ENCODE measurements at regions not wholly inside any gene's neighbourhood (a gene's known extent, or its start where the extent isn't known, plus 50 kb on each side); places are given as distances from the start of the nearest gene placed in this dataset.

DNA sequence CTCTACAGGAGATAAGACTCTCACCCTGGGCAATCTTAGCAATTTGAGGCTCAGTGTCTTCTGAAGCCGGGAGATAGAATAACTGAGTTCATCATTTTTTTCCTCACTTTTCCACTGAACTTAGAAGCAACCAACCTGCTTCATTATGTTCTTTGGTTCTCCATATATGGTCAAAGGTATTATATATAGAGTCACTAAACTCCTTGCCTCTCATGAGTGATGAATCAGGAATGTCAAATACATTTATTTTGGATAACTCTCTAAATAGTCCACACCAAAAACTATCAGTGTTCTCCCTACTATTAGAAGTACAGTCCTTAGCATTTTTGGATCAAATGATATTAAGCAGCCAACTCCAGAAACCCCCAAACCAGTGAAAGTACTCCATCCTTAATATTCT, 421.5 kb upstream of the EPHA5 start:
- TF ChIP-seq, protein P1, sequence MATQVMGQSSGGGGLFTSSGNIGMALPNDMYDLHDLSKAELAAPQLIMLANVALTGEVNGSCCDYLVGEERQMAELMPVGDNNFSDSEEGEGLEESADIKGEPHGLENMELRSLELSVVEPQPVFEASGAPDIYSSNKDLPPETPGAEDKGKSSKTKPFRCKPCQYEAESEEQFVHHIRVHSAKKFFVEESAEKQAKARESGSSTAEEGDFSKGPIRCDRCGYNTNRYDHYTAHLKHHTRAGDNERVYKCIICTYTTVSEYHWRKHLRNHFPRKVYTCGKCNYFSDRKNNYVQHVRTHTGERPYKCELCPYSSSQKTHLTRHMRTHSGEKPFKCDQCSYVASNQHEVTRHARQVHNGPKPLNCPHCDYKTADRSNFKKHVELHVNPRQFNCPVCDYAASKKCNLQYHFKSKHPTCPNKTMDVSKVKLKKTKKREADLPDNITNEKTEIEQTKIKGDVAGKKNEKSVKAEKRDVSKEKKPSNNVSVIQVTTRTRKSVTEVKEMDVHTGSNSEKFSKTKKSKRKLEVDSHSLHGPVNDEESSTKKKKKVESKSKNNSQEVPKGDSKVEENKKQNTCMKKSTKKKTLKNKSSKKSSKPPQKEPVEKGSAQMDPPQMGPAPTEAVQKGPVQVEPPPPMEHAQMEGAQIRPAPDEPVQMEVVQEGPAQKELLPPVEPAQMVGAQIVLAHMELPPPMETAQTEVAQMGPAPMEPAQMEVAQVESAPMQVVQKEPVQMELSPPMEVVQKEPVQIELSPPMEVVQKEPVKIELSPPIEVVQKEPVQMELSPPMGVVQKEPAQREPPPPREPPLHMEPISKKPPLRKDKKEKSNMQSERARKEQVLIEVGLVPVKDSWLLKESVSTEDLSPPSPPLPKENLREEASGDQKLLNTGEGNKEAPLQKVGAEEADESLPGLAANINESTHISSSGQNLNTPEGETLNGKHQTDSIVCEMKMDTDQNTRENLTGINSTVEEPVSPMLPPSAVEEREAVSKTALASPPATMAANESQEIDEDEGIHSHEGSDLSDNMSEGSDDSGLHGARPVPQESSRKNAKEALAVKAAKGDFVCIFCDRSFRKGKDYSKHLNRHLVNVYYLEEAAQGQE (IDR thresholded peaks at IDR 0.05; ENCODE audit: insufficient read depth in 1 of 2, low read depth in 2 of 2, low read length in 1 of 2), result no peak
- TF ChIP-seq, protein P2, sequence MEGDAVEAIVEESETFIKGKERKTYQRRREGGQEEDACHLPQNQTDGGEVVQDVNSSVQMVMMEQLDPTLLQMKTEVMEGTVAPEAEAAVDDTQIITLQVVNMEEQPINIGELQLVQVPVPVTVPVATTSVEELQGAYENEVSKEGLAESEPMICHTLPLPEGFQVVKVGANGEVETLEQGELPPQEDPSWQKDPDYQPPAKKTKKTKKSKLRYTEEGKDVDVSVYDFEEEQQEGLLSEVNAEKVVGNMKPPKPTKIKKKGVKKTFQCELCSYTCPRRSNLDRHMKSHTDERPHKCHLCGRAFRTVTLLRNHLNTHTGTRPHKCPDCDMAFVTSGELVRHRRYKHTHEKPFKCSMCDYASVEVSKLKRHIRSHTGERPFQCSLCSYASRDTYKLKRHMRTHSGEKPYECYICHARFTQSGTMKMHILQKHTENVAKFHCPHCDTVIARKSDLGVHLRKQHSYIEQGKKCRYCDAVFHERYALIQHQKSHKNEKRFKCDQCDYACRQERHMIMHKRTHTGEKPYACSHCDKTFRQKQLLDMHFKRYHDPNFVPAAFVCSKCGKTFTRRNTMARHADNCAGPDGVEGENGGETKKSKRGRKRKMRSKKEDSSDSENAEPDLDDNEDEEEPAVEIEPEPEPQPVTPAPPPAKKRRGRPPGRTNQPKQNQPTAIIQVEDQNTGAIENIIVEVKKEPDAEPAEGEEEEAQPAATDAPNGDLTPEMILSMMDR (IDR thresholded peaks at IDR 0.05), result no peak
- TF ChIP-seq POLR2AphosphoS5 (IDR thresholded peaks at IDR 0.05; ENCODE audit: low read depth, low read length), result no peak

All from Panc1 (cell line).